IMR-90 (cell line): ENCODE measurements at regions not wholly inside any gene's neighbourhood (a gene's known extent, or its start where the extent isn't known, plus 50 kb on each side); places are given as distances from the start of the nearest gene placed in this dataset.

Source experiments
- ATAC-seq: fragments of 200-7000 bp; cut with Tn5 transposase; 2 replicates; pipeline ENCODE4 v1.9.1; 2020; ENCODE audit warnings: low read depth, mild to moderate bottlenecking, moderate library complexity
- BruUV-seq: library from RNA; stranded (reverse); fragments of 400-500 nt; replicated peaks from 2 replicates; lab custom pipeline; 2021; lab: Mats Ljungman, UMichigan
- CTCF ChIA-PET: fragments of 300-600 bp; formaldehyde crosslinking; extraction: SDS; loops from one replicate; lab custom pipeline; 2021; ENCODE audit warnings: antibody characterized with exemption; lab: Yijun Ruan, JAX
- POLR2A ChIA-PET: fragments of 300-600 bp; sonication (Branson Sonifier 250); formaldehyde crosslinking; loops from one replicate; lab custom pipeline; 2022; ENCODE audit warnings: antibody characterized with exemption; ENCODE audit not compliant: unreplicated experiment; lab: Charles Lee
- DNase-seq: peaks from one replicate; pipeline ENCODE4 v3.0.0; 2013
- H2AFZ ChIP-seq: replicated peaks from 2 replicates; pipeline ENCODE3; 2013; ENCODE audit warnings: low read length, mild to moderate bottlenecking; ENCODE audit not compliant: poor library complexity
- H2AK5ac ChIP-seq: 2 replicates; pipeline ENCODE4 v1.6.1; 2013; ENCODE audit warnings: low read depth, low read length, inconsistent platforms
- H2AK9ac ChIP-seq: replicated peaks from 2 replicates; pipeline ENCODE3; 2013; ENCODE audit warnings: mild to moderate bottlenecking, low read depth, low read length, moderate library complexity; ENCODE audit not compliant: poor library complexity
- H2BK120ac ChIP-seq: 2 replicates; pipeline ENCODE4 v1.6.1; 2013; ENCODE audit warnings: low read depth, low read length, inconsistent platforms
- H2BK15ac ChIP-seq: 3 replicates; pipeline ENCODE4 v1.6.1; 2013; ENCODE audit warnings: low read depth, low read length, inconsistent platforms
- H2BK20ac ChIP-seq: 2 replicates; pipeline ENCODE4 v1.6.1; 2013; ENCODE audit warnings: low read depth, mild to moderate bottlenecking, inconsistent platforms, low read length, moderate library complexity
- H2BK5ac ChIP-seq: 2 replicates; pipeline ENCODE4 v1.6.1; 2013; ENCODE audit warnings: mild to moderate bottlenecking, low read depth, low read length, inconsistent platforms; ENCODE audit not compliant: poor library complexity, severe bottlenecking
- H3K14ac ChIP-seq: replicated peaks from 2 replicates; pipeline ENCODE4 v1.6.1; 2013; ENCODE audit warnings: low read depth, low read length, inconsistent platforms
- H3K18ac ChIP-seq: 2 replicates; pipeline ENCODE4 v1.6.1; 2013; ENCODE audit warnings: low read depth, low read length, control low read depth
- H3K23ac ChIP-seq: 2 replicates; pipeline ENCODE4 v1.6.1; 2013; ENCODE audit warnings: low read depth, low read length, inconsistent platforms
- H3K27ac ChIP-seq: 2 replicates; pipeline ENCODE4 v1.5.1; 2013; ENCODE audit warnings: mild to moderate bottlenecking, control low read depth, low read length; ENCODE audit not compliant: insufficient read depth
- H3K27me3 ChIP-seq: 2 replicates; pipeline ENCODE4 v1.6.1; 2013; ENCODE audit warnings: low read length; ENCODE audit not compliant: control insufficient read depth, insufficient read depth
- H3K36me3 ChIP-seq: 2 replicates; pipeline ENCODE4 v1.6.1; 2013; ENCODE audit warnings: low read length, mixed read lengths; ENCODE audit not compliant: control insufficient read depth, insufficient read depth
- H3K4ac ChIP-seq: 2 replicates; pipeline ENCODE4 v1.6.1; 2013; ENCODE audit warnings: low read depth, low read length, inconsistent platforms
- H3K4me1 ChIP-seq: 2 replicates; pipeline ENCODE4 v1.6.1; 2013; ENCODE audit warnings: low read length, mixed read lengths; ENCODE audit not compliant: control insufficient read depth, insufficient read depth
- H3K4me2 ChIP-seq: 2 replicates; pipeline ENCODE4 v1.6.1; 2013; ENCODE audit warnings: low read depth, mild to moderate bottlenecking, control low read depth, low read length, moderate library complexity
- H3K4me3 ChIP-seq: 2 replicates; pipeline ENCODE4 v1.5.1; 2013; ENCODE audit warnings: low read depth, mild to moderate bottlenecking, control low read depth, low read length, moderate library complexity; ENCODE audit not compliant: insufficient read depth
- H3K56ac ChIP-seq: 2 replicates; pipeline ENCODE4 v1.6.1; 2013; ENCODE audit warnings: low read length, inconsistent platforms; ENCODE audit not compliant: insufficient read depth; ENCODE audit errors: extremely low read depth
- H3K79me1 ChIP-seq, 2 experiments: 2 replicates each; pipeline ENCODE4 v1.6.1; 2013; ENCODE audit warnings: low read length in 2 of 2, inconsistent platforms in 1 of 2, low read depth in 1 of 2
- H3K9ac ChIP-seq: 2 replicates; pipeline ENCODE4 v1.6.1; 2013; ENCODE audit warnings: low read depth, low read length, control low read depth
- H3K9me1 ChIP-seq: 2 replicates; pipeline ENCODE4 v1.6.1; 2013; ENCODE audit warnings: low read length, inconsistent platforms; ENCODE audit not compliant: insufficient read depth
- H3K9me3 ChIP-seq: 2 replicates; pipeline ENCODE4 v1.6.1; 2013; ENCODE audit warnings: low read length; ENCODE audit not compliant: control insufficient read depth, insufficient read depth
- H4K20me1 ChIP-seq: 2 replicates; pipeline ENCODE4 v1.6.1; 2013; ENCODE audit warnings: low read length, inconsistent platforms; ENCODE audit not compliant: insufficient read depth
- H4K5ac ChIP-seq: 2 replicates; pipeline ENCODE4 v1.6.1; 2013; ENCODE audit warnings: mild to moderate bottlenecking, low read depth, low read length, control low read depth
- H4K8ac ChIP-seq, 2 experiments: 2 replicates each; pipeline ENCODE4 v1.6.1; 2013; ENCODE audit warnings: low read depth in 2 of 2, low read length in 2 of 2, control low read depth in 1 of 2, inconsistent platforms in 1 of 2
- H4K91ac ChIP-seq: 2 replicates; pipeline ENCODE4 v1.6.1; 2013; ENCODE audit warnings: low read depth, low read length, inconsistent platforms; ENCODE audit not compliant: insufficient read depth
- BHLHE40 ChIP-seq: fragments of 150-350 bp; IDR thresholded peaks from 2 replicates; pipeline ENCODE4 v1.6.1; 2016; ENCODE audit warnings: mild to moderate bottlenecking, low read depth, low read length
- CEBPB ChIP-seq: IDR thresholded peaks from 2 replicates; pipeline ENCODE4 v1.6.1; 2012; ENCODE audit warnings: low read depth, low read length, improper control_type of control experiment
- CHD1 ChIP-seq: IDR thresholded peaks from 2 replicates; pipeline ENCODE4 v1.6.1; 2012; ENCODE audit warnings: low read depth, low read length, improper control_type of control experiment
- CTCF ChIP-seq: conservative IDR thresholded peaks from 2 replicates; pipeline ENCODE4 v1.5.1; 2012; ENCODE audit warnings: mild to moderate bottlenecking, low read depth, low read length, improper control_type of control experiment
- ELK1 ChIP-seq: fragments of 150-350 bp; IDR thresholded peaks from 2 replicates; pipeline ENCODE4 v1.6.1; 2016; ENCODE audit warnings: low read depth, mild to moderate bottlenecking, low read length, moderate library complexity, borderline replicate concordance
- FOS ChIP-seq: fragments of 150-350 bp; IDR thresholded peaks from 2 replicates; pipeline ENCODE4 v1.6.1; 2016; ENCODE audit warnings: low read depth, low read length
- MAFK ChIP-seq: IDR thresholded peaks from 2 replicates; pipeline ENCODE4 v1.6.1; 2012; ENCODE audit warnings: low read depth, low read length, improper control_type of control experiment
- MAZ ChIP-seq: IDR thresholded peaks from 2 replicates; pipeline ENCODE4 v1.6.1; 2012; ENCODE audit warnings: low read depth, mild to moderate bottlenecking, low read length, improper control_type of control experiment, moderate library complexity, borderline replicate concordance
- MXI1 ChIP-seq: IDR thresholded peaks from 2 replicates; pipeline ENCODE4 v1.6.1; 2012; ENCODE audit warnings: low read depth, mild to moderate bottlenecking, low read length, moderate library complexity, borderline replicate concordance
- NFE2L2 ChIP-seq: fragments of 150-350 bp; IDR thresholded peaks from 2 replicates; pipeline ENCODE4 v1.6.1; 2016; ENCODE audit warnings: low read depth, mild to moderate bottlenecking, low read length
- POLR2A ChIP-seq: IDR thresholded peaks from 2 replicates; pipeline ENCODE4 v1.6.1; 2012; ENCODE audit warnings: mild to moderate bottlenecking, low read depth, low read length
- RAD21 ChIP-seq: IDR thresholded peaks from 2 replicates; pipeline ENCODE4 v1.6.1; 2012; ENCODE audit warnings: low read length, improper control_type of control experiment
- RCOR1 ChIP-seq: IDR thresholded peaks from 2 replicates; pipeline ENCODE4 v1.6.1; 2012; ENCODE audit warnings: mild to moderate bottlenecking, low read length, improper control_type of control experiment; ENCODE audit not compliant: insufficient replicate concordance
- RFX5 ChIP-seq: IDR thresholded peaks from 2 replicates; pipeline ENCODE4 v1.8.0; 2012; ENCODE audit warnings: low read depth, mild to moderate bottlenecking, low read length, moderate library complexity
- SMC3 ChIP-seq: fragments of 150-350 bp; IDR thresholded peaks from 2 replicates; pipeline ENCODE4 v1.6.1; 2016; ENCODE audit warnings: low read depth, mild to moderate bottlenecking, antibody characterized with exemption, low read length, moderate library complexity
- USF2 ChIP-seq: fragments of 150-350 bp; IDR thresholded peaks from 2 replicates; pipeline ENCODE4 v1.6.1; 2017; ENCODE audit warnings: mild to moderate bottlenecking, antibody characterized with exemption, low read length, low read depth
- WGBS, 2 experiments: methylation state at CpG; one replicate each; pipeline versions ENCODE4 v1.1.5 to v1.1.7; 2013; ENCODE audit warnings: missing lambda C conversion rate in 2 of 2; ENCODE audit not compliant: insufficient read length in 1 of 2; ENCODE audit errors: extremely low coverage in 2 of 2; 5-methylcytosine and 5-hydroxymethylcytosine counted together
- dilution Hi-C: fragments of 300-500 bp; cut with HindIII; formaldehyde crosslinking; loops from one replicate; pipeline ENCODE4 v1.14.3; 2018; ENCODE audit warnings: low sequenced_read_pairs; ENCODE audit not compliant: unreplicated experiment
- in situ Hi-C: fragments of 300-500 bp; cut with MboI; formaldehyde crosslinking; loops from 3 replicates; pipeline ENCODE4 v1.14.3; 2019; ENCODE audit warnings: low sequenced_read_pairs, inconsistent platforms, mixed read lengths
- intact Hi-C: fragments of 100-400 bp; cut with micrococcal nuclease; formaldehyde crosslinking; loops from 2 replicates; pipeline ENCODE4 v1.10.0; 2022

GRCh38 chr2:199556527-199557285 is 99.0 kb upstream of the SATB2 start:
- intact Hi-C loops = no loop called here

More at GRCh38 chr2:199556527-199557285, 99.0 kb upstream of the SATB2 start:
- Histone ChIP-seq H3K4me3 (no peak overlapping the region), H2BK15ac (no peak overlapping the region), H4K91ac (no peak overlapping the region), H3K18ac (no peak overlapping the region), H4K20me1 (no peaks in the 10 kb centered on the region), H4K8ac (no peak overlapping the region), H3K56ac (no peak overlapping the region), H3K79me1 (no peaks in the 10 kb centered on the region), H2AK9ac (no peak overlapping the region), H3K9ac (no peak overlapping the region), H2AFZ (no peak overlapping the region), H3K4me2 (no peak overlapping the region), H3K4ac (no peak overlapping the region), H3K9me1 (no peaks in the 10 kb centered on the region), H3K23ac (no peak overlapping the region), H3K36me3 (no peaks in the 10 kb centered on the region), H3K9me3 (no peaks in the 10 kb centered on the region; the same call in 1 of the 2 replicates), H4K5ac (no peak overlapping the region), H3K27me3 (no peaks in the 10 kb centered on the region), H2BK120ac (no peak overlapping the region), H3K27ac (no peak overlapping the region), H3K14ac (no peak overlapping the region), H2AK5ac (no peak overlapping the region), H2BK20ac (no peak overlapping the region), H2BK5ac (no peak overlapping the region), H3K4me1 (no peaks in the 10 kb centered on the region)
- CTCF ChIA-PET = no interaction called here
- 80% methylated on average over 1 of the region's 12 CpGs; no CpG with 5 or more reads in 1 of the 2 experiments for WGBS, 2 experiments
- BruUV-seq = no TSS peak
- in situ Hi-C loops = no loop called here
- dilution Hi-C loops = no loop called here
- TF ChIP-seq ELK1 (no peak), RFX5 (no peak), CHD1 (no peak), BHLHE40 (no peak), USF2 (no peak), CTCF (no peak), FOS (no peak), MAFK (no peak), MAZ (no peak), CEBPB (no peak), POLR2A (no peak), MXI1 (no peak), RAD21 (no peak), SMC3 (no peak), RCOR1 (no peak), NFE2L2 (no peak)
- ATAC-seq (no peak), DNase-seq (no peak)
- POLR2A ChIA-PET = no interaction called here
